A549 (cell line): ENCODE measurements at regions not wholly inside any gene's neighbourhood (a gene's known extent, or its start where the extent isn't known, plus 50 kb on each side); places are given as distances from the start of the nearest gene placed in this dataset.

ENCODE experiments used
- ATAC-seq, 2 experiments: fragments of 200-7000 bp in 1 of 2; fragments of >200 bp in 1 of 2; cut with Nextera tagmentation in 1 of 2; cut with Tn5 transposase in 1 of 2; 3 replicates each; pipeline versions ENCODE4 v1.8.0 to v1.9.1; 2018 to 2020; ENCODE audit warnings: mild to moderate bottlenecking in 1 of 2, moderate library complexity in 1 of 2
- CTCF ChIA-PET: fragments of 300-600 bp; sonication (Branson Sonifier 250); formaldehyde crosslinking; extraction: SDS; loops from one replicate; lab custom pipeline; 2021; ENCODE audit warnings: antibody characterized with exemption, inconsistent platforms; lab: Yijun Ruan, JAX
- POLR2A ChIA-PET: fragments of 350-600 bp; formaldehyde crosslinking; extraction: SDS; loops from one replicate; lab custom pipeline; 2021; ENCODE audit warnings: antibody characterized with exemption, inconsistent platforms; lab: Yijun Ruan, JAX
- DNase-seq, 2 experiments: peaks; one replicate each; pipeline versions ENCODE4 v3.0.0 to v3.0.0-alpha.2; 2011 to 2016; ENCODE audit warnings: low read depth in 1 of 2, low spot score in 1 of 2
- FAIRE-seq: peaks from 2 replicates; lab custom pipeline; 2011; peaks lifted over from hg19 to GRCh38; lab: Jason Lieb, UNC
- H3K27ac ChIP-seq, 2 experiments: fragments of >200 bp; sonication (Bioruptor Twin); formaldehyde crosslinking; 3 replicates each; pipeline ENCODE4 v1.5.1; 2016 to 2017
- H3K4me1 ChIP-seq: fragments of >200 bp; sonication (Bioruptor Twin); formaldehyde crosslinking; 3 replicates; pipeline ENCODE4 v1.6.1; 2016
- H3K4me2 ChIP-seq: fragments of >200 bp; sonication (Bioruptor Twin); formaldehyde crosslinking; 3 replicates; pipeline ENCODE4 v1.6.1; 2016
- H3K4me3 ChIP-seq: fragments of >200 bp; sonication (Bioruptor Twin); formaldehyde crosslinking; 3 replicates; pipeline ENCODE4 v1.5.1; 2016
- H3K9me3 ChIP-seq: fragments of >200 bp; sonication (Bioruptor Twin); formaldehyde crosslinking; 3 replicates; pipeline ENCODE4 v1.6.1; 2016
- BHLHE40 ChIP-seq: IDR thresholded peaks from 2 replicates; pipeline ENCODE4 v1.6.1; 2012; ENCODE audit warnings: low read depth, low read length, inconsistent platforms
- CBX2 ChIP-seq: fragments of 200-600 bp; sonication (generic); IDR thresholded peaks from 2 replicates; pipeline ENCODE4 v1.6.1; 2016; ENCODE audit warnings: low read depth, mild to moderate bottlenecking, borderline replicate concordance
- CHD2 ChIP-seq: fragments of 150-350 bp; IDR thresholded peaks from 2 replicates; pipeline ENCODE4 v1.6.1; 2014; ENCODE audit warnings: low read length; ENCODE audit not compliant: partially characterized antibody
- CHD4 ChIP-seq: fragments of 200-600 bp; sonication (generic); IDR thresholded peaks from 2 replicates; pipeline ENCODE4 v1.6.1; 2016; ENCODE audit warnings: antibody characterized with exemption, mild to moderate bottlenecking, borderline replicate concordance
- EP300 ChIP-seq, 2 experiments: fragments of >200 bp; sonication (Bioruptor Twin); formaldehyde crosslinking; IDR thresholded peaks; 2 replicates in 1 of 2; 3 replicates in 1 of 2; pipeline ENCODE4 v1.6.1; 2016 to 2017
- FOSB ChIP-seq: fragments of 250-450 bp; sonication (Bioruptor Pico); IDR thresholded peaks from 2 replicates; pipeline ENCODE4 v1.5.0; 2020; ENCODE audit warnings: mild to moderate bottlenecking, moderate library complexity
- FOXS1 ChIP-seq: fragments of 250-450 bp; sonication (Bioruptor Pico); IDR thresholded peaks from 2 replicates; pipeline ENCODE4 v1.5.0; 2020; ENCODE audit warnings: mild to moderate bottlenecking, moderate library complexity
- HDAC2 ChIP-seq: fragments of 200-600 bp; sonication (generic); IDR thresholded peaks from 2 replicates; pipeline ENCODE4 v1.6.1; 2016
- HEYL ChIP-seq: fragments of 250-450 bp; sonication (Bioruptor Pico); IDR thresholded peaks from 2 replicates; pipeline ENCODE4 v1.8.0; 2021; ENCODE audit warnings: mild to moderate bottlenecking, moderate library complexity
- HOXA7 ChIP-seq: fragments of 250-450 bp; sonication (Bioruptor Pico); IDR thresholded peaks from 2 replicates; pipeline ENCODE4 v1.5.0; 2020; ENCODE audit warnings: mild to moderate bottlenecking, moderate library complexity
- HOXB13 ChIP-seq: fragments of 250-450 bp; sonication (Bioruptor Pico); IDR thresholded peaks from 2 replicates; pipeline ENCODE4 v1.5.0; 2020; ENCODE audit warnings: low read depth, mild to moderate bottlenecking, moderate library complexity
- HOXB5 ChIP-seq: fragments of 250-450 bp; sonication (Bioruptor Pico); IDR thresholded peaks from 2 replicates; pipeline ENCODE4 v1.5.0; 2020; ENCODE audit warnings: mild to moderate bottlenecking, moderate library complexity
- JUN ChIP-seq, 2 experiments: fragments of >200 bp; sonication (Bioruptor Twin); formaldehyde crosslinking; IDR thresholded peaks; 2 replicates in 1 of 2; 3 replicates in 1 of 2; pipeline ENCODE4 v1.6.1; 2016 to 2017
- KDM1A ChIP-seq: fragments of 200-600 bp; sonication (generic); IDR thresholded peaks from 2 replicates; pipeline ENCODE4 v1.6.1; 2016; ENCODE audit warnings: low read depth, mild to moderate bottlenecking
- MAFK ChIP-seq: fragments of 450-650 bp; IDR thresholded peaks from 2 replicates; pipeline ENCODE4 v1.6.1; 2014; ENCODE audit not compliant: partially characterized antibody
- MAZ ChIP-seq: fragments of 150-350 bp; IDR thresholded peaks from 2 replicates; pipeline ENCODE4 v1.6.1; 2014; ENCODE audit warnings: antibody characterized with exemption, low read depth, low read length, borderline replicate concordance
- MYC ChIP-seq: IDR thresholded peaks from 2 replicates; pipeline ENCODE4 v1.6.1; 2012; ENCODE audit warnings: mild to moderate bottlenecking, inconsistent platforms, low read length, improper control_type of control experiment, borderline replicate concordance
- NR3C1 ChIP-seq: fragments of >200 bp; sonication (Bioruptor Twin); formaldehyde crosslinking; IDR thresholded peaks from 3 replicates; pipeline ENCODE4 v1.6.1; 2017
- POLR2A ChIP-seq: IDR thresholded peaks from 2 replicates; pipeline ENCODE4 v1.6.1; 2012; ENCODE audit warnings: mild to moderate bottlenecking, low read length
- POLR2AphosphoS2 ChIP-seq: conservative IDR thresholded peaks from 2 replicates; pipeline ENCODE4 v1.6.1; 2012; ENCODE audit warnings: low read length, improper control_type of control experiment, inconsistent platforms
- RAD21 ChIP-seq, 2 experiments: fragments of >200 bp in 1 of 2; sonication (Bioruptor Twin) in 1 of 2; formaldehyde crosslinking in 1 of 2; IDR thresholded peaks in 1 of 2; conservative IDR thresholded peaks in 1 of 2; 2 replicates in 1 of 2; 3 replicates in 1 of 2; pipeline ENCODE4 v1.6.1; 2012 to 2018; ENCODE audit warnings: inconsistent platforms in 1 of 2
- RFX5 ChIP-seq: fragments of 450-650 bp; IDR thresholded peaks from 2 replicates; pipeline ENCODE4 v1.7.1; 2014; ENCODE audit warnings: antibody characterized with exemption, mild to moderate bottlenecking, moderate library complexity
- SREBF2 ChIP-seq: fragments of 450-650 bp; IDR thresholded peaks from 2 replicates; pipeline ENCODE4 v1.6.1; 2014; ENCODE audit warnings: mild to moderate bottlenecking, moderate library complexity
- TFCP2L1 ChIP-seq: fragments of 250-450 bp; sonication (Bioruptor Pico); IDR thresholded peaks from 2 replicates; pipeline ENCODE4 v1.5.0; 2021; ENCODE audit warnings: mild to moderate bottlenecking
- ZFP36 ChIP-seq: fragments of 450-650 bp; IDR thresholded peaks from 2 replicates; pipeline ENCODE4 v1.6.1; 2014; ENCODE audit warnings: borderline replicate concordance; ENCODE audit not compliant: partially characterized antibody
- ZSCAN20 ChIP-seq: fragments of 250-450 bp; sonication (Bioruptor Pico); IDR thresholded peaks from 2 replicates; pipeline ENCODE4 v1.8.0; 2022; ENCODE audit warnings: mild to moderate bottlenecking, moderate library complexity
- WGBS: methylation state at CpG from one replicate; pipeline ENCODE4 v1.1.6; 2017; ENCODE audit errors: missing lambda C conversion rate; 5-methylcytosine and 5-hydroxymethylcytosine counted together
- TF ChIP-seq, protein P1 (sequence below): fragments of 250-450 bp; sonication (Bioruptor Pico); IDR thresholded peaks from 2 replicates; pipeline ENCODE4 v1.5.0; 2020; ENCODE audit warnings: low read depth, mild to moderate bottlenecking, moderate library complexity
- TF ChIP-seq, protein P2 (sequence below): fragments of 150-350 bp; IDR thresholded peaks from 2 replicates; pipeline ENCODE4 v1.6.1; 2014; ENCODE audit warnings: low read depth, mild to moderate bottlenecking, low read length
- TF ChIP-seq, protein P3 (sequence below): fragments of >200 bp; sonication (Bioruptor Twin); formaldehyde crosslinking; IDR thresholded peaks from 3 replicates; pipeline ENCODE4 v1.6.1; 2016

DNA sequence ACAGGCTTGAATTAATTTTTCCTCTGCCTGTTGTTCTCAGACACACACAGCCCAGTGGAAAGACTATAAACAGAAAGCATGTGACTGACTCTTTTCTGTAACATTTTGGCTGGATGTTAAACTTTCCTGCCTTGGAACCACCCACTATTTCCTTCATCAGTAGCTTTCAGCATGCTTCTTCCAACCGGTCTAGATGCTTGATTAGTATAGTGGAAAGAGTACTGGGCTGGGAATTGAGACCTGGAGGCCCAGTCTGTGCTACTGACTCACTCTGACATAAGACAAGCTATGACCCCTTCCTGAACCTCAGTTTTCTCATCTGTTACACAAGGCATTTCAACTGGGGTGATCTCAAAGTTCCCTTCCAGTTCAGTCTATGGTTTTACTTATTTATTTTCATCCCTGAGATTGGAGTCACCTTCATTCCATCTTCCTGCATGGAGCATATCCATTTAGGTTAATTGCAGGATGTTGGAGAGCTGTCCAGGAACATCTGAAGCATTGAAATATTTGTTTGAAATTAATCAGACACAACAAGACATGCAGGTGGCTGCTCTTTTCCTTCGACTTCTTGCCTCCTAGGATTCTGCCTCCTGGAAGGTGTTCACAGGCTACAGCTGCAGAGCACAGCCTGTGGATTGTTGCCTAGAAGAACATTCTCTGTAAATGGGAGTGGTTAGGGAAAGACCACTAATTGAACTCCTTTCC is 173.4 kb downstream of the RTL9 start:
- H3K9me3 ChIP-seq: no peaks in the 10 kb centered on the region
- no peak overlapping the region for H3K4me3 ChIP-seq
- POLR2A ChIA-PET: no interaction called here
- peak; percentile 28 for FAIRE-seq
- 3% methylated on average over 2 of the region's 2 CpGs for WGBS
- no peak for ATAC-seq
- H3K4me1 ChIP-seq: no peaks in the 10 kb centered on the region
- no peak overlapping the region for H3K27ac ChIP-seq
- CTCF ChIA-PET: no interaction called here
- TF ChIP-seq BHLHE40 (no peak), CHD2 (no peak), JUN (IDR thresholded peaks at IDR 0.05) (no peak), POLR2AphosphoS2 (no peak), FOXS1 (CRISPR knock-in tag) (no peak), ZFP36 (no peak), RFX5 (no peak), ZSCAN20 (no peak), HEYL (CRISPR knock-in tag) (no peak), HDAC2 (no peak), SREBF2 (no peak), FOSB (CRISPR knock-in tag) (no peak)
- TF ChIP-seq, protein P1, sequence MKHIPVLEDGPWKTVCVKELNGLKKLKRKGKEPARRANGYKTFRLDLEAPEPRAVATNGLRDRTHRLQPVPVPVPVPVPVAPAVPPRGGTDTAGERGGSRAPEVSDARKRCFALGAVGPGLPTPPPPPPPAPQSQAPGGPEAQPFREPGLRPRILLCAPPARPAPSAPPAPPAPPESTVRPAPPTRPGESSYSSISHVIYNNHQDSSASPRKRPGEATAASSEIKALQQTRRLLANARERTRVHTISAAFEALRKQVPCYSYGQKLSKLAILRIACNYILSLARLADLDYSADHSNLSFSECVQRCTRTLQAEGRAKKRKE: no peak
- H3K4me2 ChIP-seq: no peak overlapping the region
- no peak for DNase-seq

DNA sequence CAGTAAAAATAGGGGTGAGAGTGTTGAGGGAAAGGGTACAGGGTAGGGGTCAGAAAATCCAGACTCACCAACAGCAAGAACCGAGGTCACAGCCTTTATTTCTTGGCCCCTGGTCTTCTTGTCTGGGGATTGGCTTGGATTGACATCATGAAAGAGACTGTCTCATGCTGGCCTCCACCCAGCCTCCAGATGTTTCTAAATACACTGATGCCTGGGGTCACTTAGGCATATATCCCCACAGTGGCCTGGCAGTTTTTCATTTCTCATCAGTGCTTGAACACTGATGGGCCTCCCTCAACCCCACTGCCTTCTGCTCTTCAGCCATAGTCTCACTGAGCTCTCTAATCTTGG is 173.9 kb downstream of the RTL9 start:
- WGBS: 0% methylated on average over 1 of the region's 1 CpG
- Histone ChIP-seq H3K4me3 (no peak overlapping the region), H3K9me3 (no peaks in the 10 kb centered on the region), H3K27ac (no peak overlapping the region), H3K4me2 (no peak overlapping the region), H3K4me1 (no peaks in the 10 kb centered on the region)
- FAIRE-seq (no peak), DNase-seq (no peak), ATAC-seq (no peak)
- POLR2A ChIA-PET: no interaction called here
- CTCF ChIA-PET: interaction anchor here (1.1 kb wide), 1 partner anchor 103 kb away, joined by 3 read pairs; no protein-coding TSS in a partner anchor
- TF ChIP-seq HOXB13 (no peak), HOXA7 (CRISPR knock-in tag) (no peak), POLR2A (no peak), CHD2 (no peak), CBX2 (no peak), TFCP2L1 (no peak), KDM1A (no peak), EP300 (IDR thresholded peaks at IDR 0.05) (no peak)
- TF ChIP-seq, all 56 proteins: peak for 0

DNA sequence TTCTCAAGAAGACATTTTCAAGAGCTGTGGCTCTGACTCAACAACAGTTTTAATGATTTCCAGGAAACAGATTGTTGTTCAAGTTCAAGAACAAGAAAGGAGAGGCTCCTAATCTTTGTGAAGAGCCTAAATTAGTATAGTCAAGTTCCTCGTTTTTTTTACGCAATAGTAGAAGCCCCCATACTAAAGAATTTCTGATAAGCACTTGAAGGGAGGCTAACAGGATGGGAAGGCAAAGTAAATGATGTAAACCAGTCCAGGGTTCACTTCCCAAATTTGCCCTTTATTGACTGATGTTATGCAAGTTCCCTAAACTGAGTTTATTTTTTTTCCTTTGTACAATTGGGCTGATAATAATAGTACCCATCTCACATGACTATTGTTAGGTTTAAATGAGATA is 178.2 kb downstream of the RTL9 start:
- ChIA-PET CTCF (no interaction called here), POLR2A (no interaction called here)
- Histone ChIP-seq H3K4me3 (no peak overlapping the region), H3K4me2 (no peak overlapping the region), H3K4me1 (no peaks in the 10 kb centered on the region), H3K9me3 (no peaks in the 10 kb centered on the region), H3K27ac (no peak overlapping the region)
- ATAC-seq: no peak
- 15% methylated on average over 2 of the region's 2 CpGs for WGBS
- DNase-seq: no peak
- TF ChIP-seq, protein P1: no peak
- FAIRE-seq: peak; percentile 81

DNA sequence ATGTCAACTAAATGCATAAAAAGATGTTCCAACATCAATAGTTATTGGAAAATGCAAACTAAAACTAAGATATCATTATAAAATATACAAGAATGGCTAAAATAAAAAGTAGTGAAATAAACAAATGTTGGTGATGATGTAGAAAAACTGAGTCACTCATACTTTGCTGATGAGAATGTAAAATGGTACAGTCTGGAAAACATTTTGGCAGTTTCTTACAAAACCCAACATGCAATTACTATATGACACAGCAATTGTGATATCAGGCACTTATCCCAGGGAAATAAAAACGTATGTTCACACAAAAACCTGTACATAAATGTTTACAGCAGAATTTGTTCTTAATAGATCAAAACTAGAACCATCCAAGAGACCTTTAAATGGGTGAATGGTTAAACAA is 182.6 kb downstream of the RTL9 start:
- TF ChIP-seq KDM1A (no peak), HOXB5 (CRISPR knock-in tag) (no peak), CHD4 (no peak), EP300 (IDR thresholded peaks at IDR 0.05) (no peak), RAD21 (conservative IDR thresholded peaks at IDR 0.05 in 1 of 2, IDR thresholded peaks at IDR 0.05 in 1 of 2) (no peak), HOXA7 (CRISPR knock-in tag) (no peak), TFCP2L1 (no peak), MYC (no peak), FOXS1 (CRISPR knock-in tag) (no peak), MAZ (no peak), SREBF2 (no peak), NR3C1 (no peak), MAFK (no peak)
- TF ChIP-seq, protein P2, sequence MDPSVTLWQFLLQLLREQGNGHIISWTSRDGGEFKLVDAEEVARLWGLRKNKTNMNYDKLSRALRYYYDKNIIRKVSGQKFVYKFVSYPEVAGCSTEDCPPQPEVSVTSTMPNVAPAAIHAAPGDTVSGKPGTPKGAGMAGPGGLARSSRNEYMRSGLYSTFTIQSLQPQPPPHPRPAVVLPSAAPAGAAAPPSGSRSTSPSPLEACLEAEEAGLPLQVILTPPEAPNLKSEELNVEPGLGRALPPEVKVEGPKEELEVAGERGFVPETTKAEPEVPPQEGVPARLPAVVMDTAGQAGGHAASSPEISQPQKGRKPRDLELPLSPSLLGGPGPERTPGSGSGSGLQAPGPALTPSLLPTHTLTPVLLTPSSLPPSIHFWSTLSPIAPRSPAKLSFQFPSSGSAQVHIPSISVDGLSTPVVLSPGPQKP: no peak
- TF ChIP-seq, protein P3, sequence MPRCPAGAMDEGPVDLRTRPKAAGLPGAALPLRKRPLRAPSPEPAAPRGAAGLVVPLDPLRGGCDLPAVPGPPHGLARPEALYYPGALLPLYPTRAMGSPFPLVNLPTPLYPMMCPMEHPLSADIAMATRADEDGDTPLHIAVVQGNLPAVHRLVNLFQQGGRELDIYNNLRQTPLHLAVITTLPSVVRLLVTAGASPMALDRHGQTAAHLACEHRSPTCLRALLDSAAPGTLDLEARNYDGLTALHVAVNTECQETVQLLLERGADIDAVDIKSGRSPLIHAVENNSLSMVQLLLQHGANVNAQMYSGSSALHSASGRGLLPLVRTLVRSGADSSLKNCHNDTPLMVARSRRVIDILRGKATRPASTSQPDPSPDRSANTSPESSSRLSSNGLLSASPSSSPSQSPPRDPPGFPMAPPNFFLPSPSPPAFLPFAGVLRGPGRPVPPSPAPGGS: no peak
- Histone ChIP-seq H3K4me1 (no peaks in the 10 kb centered on the region), H3K9me3 (no peaks in the 10 kb centered on the region), H3K4me3 (no peak overlapping the region), H3K4me2 (no peak overlapping the region), H3K27ac (no peak overlapping the region)
- no peak for FAIRE-seq
- no peak for DNase-seq
- no peak for ATAC-seq
- WGBS: 0% methylated on average over 1 of the region's 1 CpG
- CTCF ChIA-PET: no interaction called here
- POLR2A ChIA-PET: no interaction called here
